Body of pancreas (tissue), 4 donors: ENCODE measurements at regions not wholly inside any gene's neighbourhood (a gene's known extent, or its start where the extent isn't known, plus 50 kb on each side); places are given as distances from the start of the nearest gene placed in this dataset.

ENCODE experiments used
- ATAC-seq: fragments of 150-250 bp; one replicate; pipeline ENCODE4 v1.9.1; 2016
- DNase-seq, 4 donors: peaks; one replicate each; pipeline ENCODE4 v3.0.0-alpha.2; 2019
- H3K27ac ChIP-seq, 4 donors: fragments of 200-600 bp; sonication (generic); 1 replicate in 3 of 4; 2 replicates in 1 of 4; pipeline versions ENCODE4 v1.5.1 to v1.6.1; 2016 to 2019; ENCODE audit warnings: mild to moderate bottlenecking in 1 of 4, mixed read lengths in 1 of 4, moderate library complexity in 1 of 4
- H3K27me3 ChIP-seq, 2 donors: fragments of 200-600 bp; sonication (generic); one replicate each; pipeline ENCODE4 v1.6.0; 2016; ENCODE audit warnings: mild to moderate bottlenecking in 1 of 2
- H3K36me3 ChIP-seq, 2 donors: fragments of 200-600 bp; sonication (generic); replicated peaks in 1 of 2; 2 replicates each; pipeline ENCODE4 v1.5.1; 2016; ENCODE audit warnings: low read depth in 2 of 2; ENCODE audit not compliant: insufficient read depth in 1 of 2
- H3K4me1 ChIP-seq: fragments of 200-600 bp; sonication (generic); one replicate; pipeline ENCODE4 v1.6.0; 2016
- H3K4me3 ChIP-seq, 2 donors: fragments of 200-600 bp; sonication (generic); 1 replicate in 1 of 2; 2 replicates in 1 of 2; pipeline ENCODE4 v1.5.1; 2016 to 2019
- H3K9me3 ChIP-seq, 3 donors: fragments of 200-600 bp; sonication (generic); 1 replicate in 2 of 3; 2 replicates in 1 of 3; pipeline ENCODE4 v1.5.1; 2016
- CTCF ChIP-seq, 7 experiments: fragments of 450-650 bp in 4 of 7; fragments of 200-600 bp in 3 of 7; sonication (generic) in 3 of 7; IDR thresholded peaks; one replicate each; pipeline ENCODE4 v1.5.1; 2016 to 2019; ENCODE audit warnings: antibody characterized with exemption in 7 of 7
- POLR2A ChIP-seq, 3 donors: fragments of 450-650 bp; IDR thresholded peaks; one replicate each; pipeline ENCODE4 v1.6.1; 2016; ENCODE audit warnings: antibody characterized with exemption in 3 of 3, mild to moderate bottlenecking in 2 of 3
- WGBS, 2 donors: methylation state at CpG; one replicate each; pipeline ENCODE4 v1.1.5; 2017; 5-methylcytosine and 5-hydroxymethylcytosine counted together
- intact Hi-C: fragments of 100-400 bp; cut with DNase I; formaldehyde crosslinking; loops from one replicate; pipeline ENCODE4 v1.15.1; 2023

GRCh38 chr10:3532644-3533043 is 252.4 kb downstream of the KLF6 start:
- no peak overlapping the region for H3K27ac ChIP-seq
- no peak overlapping the region for H3K4me3 ChIP-seq
- no peaks in the 10 kb centered on the region for H3K9me3 ChIP-seq
- no peak for TF ChIP-seq CTCF (IDR thresholded peaks at IDR 0.05)
- TF ChIP-seq POLR2A (IDR thresholded peaks at IDR 0.05): no peak
- intact Hi-C loops: no loop called here
- no peaks in the 10 kb centered on the region for H3K36me3 ChIP-seq
- DNase-seq (no peak), ATAC-seq (no peak)
- peaks cover 4% of the 10 kb centered on the region for H3K4me1 ChIP-seq
- H3K27me3 ChIP-seq: no peaks in the 10 kb centered on the region
- 76 to 83% methylated on average over 11 to 12 of the region's 12 CpGs for WGBS, 2 donors

- TF ChIP-seq POLR2A (IDR thresholded peaks at IDR 0.05): no peak
- TF ChIP-seq CTCF (IDR thresholded peaks at IDR 0.05): no peak
- Histone ChIP-seq H3K9me3 (no peaks in the 10 kb centered on the region), H3K36me3 (no peaks in the 10 kb centered on the region), H3K27me3 (no peaks in the 10 kb centered on the region), H3K27ac (no peak overlapping the region), H3K4me3 (no peak overlapping the region), H3K4me1 (peaks cover 4% of the 10 kb centered on the region)
- DNase-seq (no peak), ATAC-seq (no peak)
- intact Hi-C loops: no loop called here
- 70 to 75% methylated on average over 5 of the region's 5 CpGs for WGBS, 2 donors
These were observed 253.3 kb downstream of the KLF6 start for GRCh38 chr10:3531670-3532069.

DNA sequence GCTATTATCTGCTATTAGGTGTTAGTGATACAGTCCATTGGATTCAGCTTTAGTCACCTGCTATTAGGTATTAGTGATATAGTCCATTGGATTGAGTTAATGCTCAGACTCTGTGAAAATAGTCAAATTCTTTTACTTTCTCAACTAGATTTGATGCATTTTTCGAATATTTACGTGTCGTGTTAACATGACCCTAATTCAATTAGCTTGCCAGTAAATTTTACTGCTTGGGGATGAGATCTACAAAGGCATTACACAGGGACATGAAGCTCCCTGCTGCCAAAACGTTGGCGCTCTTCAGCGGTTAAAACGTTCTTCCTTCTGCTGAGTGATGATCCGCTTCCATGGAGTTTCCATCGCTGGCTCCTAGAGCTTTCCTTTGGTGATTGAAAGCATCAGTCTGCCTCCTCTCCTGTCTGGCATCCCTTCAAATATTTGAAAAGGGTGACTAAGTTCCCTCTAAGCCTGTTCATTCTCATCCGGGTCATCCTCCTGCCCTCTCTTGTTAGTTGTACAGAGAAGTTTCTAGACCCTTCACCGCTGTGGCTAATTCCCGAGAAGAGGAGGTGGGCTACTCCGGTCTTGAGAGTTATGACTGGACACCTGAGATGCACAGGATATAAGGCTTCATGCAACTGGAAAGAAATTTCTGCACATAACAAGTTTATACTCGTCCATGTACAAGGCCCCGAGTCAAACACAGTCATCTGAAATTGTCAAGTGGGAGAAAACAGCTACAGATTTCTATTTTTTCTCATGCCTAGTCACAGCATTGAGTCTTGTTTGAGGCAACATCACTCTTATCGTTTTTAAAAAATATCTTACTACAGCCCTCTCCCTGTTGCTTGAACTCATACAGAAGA is 254.0 kb downstream of the KLF6 start:
- ATAC-seq: no peak
- WGBS, 2 donors: 76 to 77% methylated on average over 16 of the region's 16 CpGs
- Histone ChIP-seq H3K4me1 (peaks cover 4% of the 10 kb centered on the region), H3K27ac (no peak overlapping the region), H3K9me3 (no peaks in the 10 kb centered on the region), H3K27me3 (no peaks in the 10 kb centered on the region), H3K36me3 (no peaks in the 10 kb centered on the region), H3K4me3 (no peak overlapping the region)
- no peak for TF ChIP-seq CTCF (IDR thresholded peaks at IDR 0.05)
- no peak for TF ChIP-seq POLR2A (IDR thresholded peaks at IDR 0.05)
- no peak for DNase-seq
- intact Hi-C loops: no loop called here

DNA sequence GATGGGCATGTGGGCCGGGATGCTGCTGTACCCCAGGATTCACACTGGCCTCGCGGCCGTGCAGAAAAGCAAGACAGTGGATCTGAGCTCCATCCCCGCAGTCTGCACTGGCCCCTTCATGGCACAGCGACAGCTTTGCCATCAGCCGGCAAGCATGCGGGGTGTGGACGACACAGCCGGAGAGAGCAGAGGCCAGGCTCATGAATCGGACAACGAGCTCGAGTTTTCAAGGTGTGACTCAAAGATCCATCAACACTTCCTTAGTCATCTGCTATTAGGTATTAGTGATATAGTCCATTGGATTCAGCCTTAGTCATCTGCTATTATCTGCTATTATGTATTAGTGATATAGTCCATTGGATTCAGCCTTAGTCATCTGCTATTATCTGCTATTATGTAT is 254.7 kb downstream of the KLF6 start:
- no peak overlapping the region for H3K27ac ChIP-seq
- H3K9me3 ChIP-seq: no peaks in the 10 kb centered on the region
- peaks cover 4% of the 10 kb centered on the region for H3K4me1 ChIP-seq
- H3K4me3 ChIP-seq: no peak overlapping the region
- intact Hi-C loops: no loop called here
- TF ChIP-seq POLR2A (IDR thresholded peaks at IDR 0.05) (no peak), CTCF (IDR thresholded peaks at IDR 0.05) (no peak)
- no peaks in the 10 kb centered on the region for H3K36me3 ChIP-seq
- no peak for DNase-seq
- H3K27me3 ChIP-seq: no peaks in the 10 kb centered on the region
- no peak for ATAC-seq
- 82 to 86% methylated on average over 5 to 13 of the region's 13 CpGs for whole genome bisulfite sequencing, 2 donors

GRCh38 chr10:3529691-3530090 is 255.3 kb downstream of the KLF6 start:
- Histone ChIP-seq H3K4me1 (peaks cover 4% of the 10 kb centered on the region), H3K4me3 (no peak overlapping the region), H3K9me3 (no peaks in the 10 kb centered on the region), H3K27me3 (no peaks in the 10 kb centered on the region), H3K36me3 (no peaks in the 10 kb centered on the region), H3K27ac (no peak overlapping the region)
- ATAC-seq: no peak
- 76 to 80% methylated on average over 11 of the region's 11 CpGs for WGBS, 2 donors
- TF ChIP-seq CTCF (IDR thresholded peaks at IDR 0.05): no peak
- intact Hi-C loops: no loop called here
- no peak for DNase-seq
